Hippocampal formation (tissue), 2 donors: ENCODE measurements at regions not wholly inside any gene's neighbourhood (a gene's known extent, or its start where the extent isn't known, plus 50 kb on each side); places are given as distances from the start of the nearest gene placed in this dataset.
"Not testable (repeated sequence)": the region's sequence is repeated elsewhere in the genome, so short reads cannot be mapped to it uniquely, and the experiment has no call there.

ENCODE experiments used
- DNase-seq, 2 donors: peaks; one replicate each; lab custom pipeline; 2025; lab: John Stamatoyannopoulos, UW

GRCh38 chr12:68387338-68387737 lies 55.2 kb upstream of the MDM1 start:
- no peak for DNase-seq

GRCh38 chr12:68389305-68389704 lies 57.1 kb upstream of the MDM1 start:
- no peak for DNase-seq

- no peak for DNase-seq
Observed at GRCh38 chr12:68391937-68392336, 59.8 kb upstream of the MDM1 start.

- no peak for DNase-seq
Observed at GRCh38 chr12:68392376-68392775, 60.2 kb upstream of the MDM1 start.

- no peak for DNase-seq
Observed at GRCh38 chr12:68393417-68393816, 61.3 kb upstream of the MDM1 start.

GRCh38 chr12:68397566-68398158 lies 65.5 kb upstream of the MDM1 start:
- DNase-seq: no peak

GRCh38 chr12:68398689-68399088 lies 66.5 kb upstream of the MDM1 start:
- not testable (repeated sequence) for DNase-seq

GRCh38 chr12:68400226-68400829 lies 68.2 kb upstream of the MDM1 start:
- no peak for DNase-seq

GRCh38 chr12:68402422-68402821 lies 70.3 kb upstream of the MDM1 start:
- no peak for DNase-seq

- no peak for DNase-seq
Observed at GRCh38 chr12:68403296-68403695, 71.1 kb upstream of the MDM1 start.

GRCh38 chr12:68403711-68404110 lies 71.5 kb upstream of the MDM1 start:
- no peak for DNase-seq

GRCh38 chr12:68405343-68405781 lies 73.2 kb upstream of the MDM1 start:
- no peak for DNase-seq

GRCh38 chr12:68406134-68406576 lies 74.0 kb upstream of the MDM1 start:
- DNase-seq: peak; percentile 37 to 44

- no peak for DNase-seq
Observed at GRCh38 chr12:68406911-68407310, 74.7 kb upstream of the MDM1 start.

- no peak for DNase-seq
Observed at GRCh38 chr12:68410018-68410660, 78.0 kb upstream of the MDM1 start.

- DNase-seq: no peak
Observed at GRCh38 chr12:68411371-68411770, 79.2 kb upstream of the MDM1 start.

- no peak for DNase-seq
Observed at GRCh38 chr12:68414988-68415387, 82.8 kb upstream of the MDM1 start.

GRCh38 chr12:68416350-68416749 lies 84.2 kb upstream of the MDM1 start:
- no peak for DNase-seq

GRCh38 chr12:68416826-68417225 lies 84.7 kb upstream of the MDM1 start:
- no peak for DNase-seq

- DNase-seq: no peak
Observed at GRCh38 chr12:68418137-68418460, 85.9 kb upstream of the MDM1 start.

- DNase-seq: peak in 1 of 2 donors; percentile 37
Observed at GRCh38 chr12:68420225-68421010, 88.3 kb upstream of the MDM1 start.

GRCh38 chr12:68422159-68422558 lies 90.0 kb upstream of the MDM1 start:
- DNase-seq: no peak
